A172 (cell line): ENCODE measurements at regions not wholly inside any gene's neighbourhood (a gene's known extent, or its start where the extent isn't known, plus 50 kb on each side); places are given as distances from the start of the nearest gene placed in this dataset.
"Not testable (repeated sequence)": the region's sequence is repeated elsewhere in the genome, so short reads cannot be mapped to it uniquely, and the experiment has no call there.

Experiments used
- DNase-seq: peaks from one replicate; pipeline ENCODE4 v3.0.0-alpha.2; 2015; ENCODE audit warnings: low spot score

DNA sequence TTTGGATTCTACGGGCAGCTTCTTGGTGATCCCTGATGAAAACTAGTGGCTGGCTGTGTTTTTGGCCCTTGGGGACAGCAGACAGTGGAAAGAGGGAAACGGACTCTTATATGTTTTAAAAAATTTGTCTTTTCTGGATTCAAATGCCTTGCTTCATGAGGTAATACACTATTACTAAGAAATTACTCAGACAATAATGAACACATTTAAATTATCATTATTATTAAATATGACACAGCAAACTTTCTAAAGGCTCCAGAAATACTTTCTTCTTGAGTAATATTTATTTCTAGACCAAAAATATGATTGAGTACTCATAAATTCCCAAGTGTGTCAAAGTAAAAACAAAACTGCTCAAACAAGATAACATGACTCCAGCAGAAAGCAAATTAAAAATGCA lies 520.7 kb upstream of the AADAT start:
- no peak for DNase-seq

DNA sequence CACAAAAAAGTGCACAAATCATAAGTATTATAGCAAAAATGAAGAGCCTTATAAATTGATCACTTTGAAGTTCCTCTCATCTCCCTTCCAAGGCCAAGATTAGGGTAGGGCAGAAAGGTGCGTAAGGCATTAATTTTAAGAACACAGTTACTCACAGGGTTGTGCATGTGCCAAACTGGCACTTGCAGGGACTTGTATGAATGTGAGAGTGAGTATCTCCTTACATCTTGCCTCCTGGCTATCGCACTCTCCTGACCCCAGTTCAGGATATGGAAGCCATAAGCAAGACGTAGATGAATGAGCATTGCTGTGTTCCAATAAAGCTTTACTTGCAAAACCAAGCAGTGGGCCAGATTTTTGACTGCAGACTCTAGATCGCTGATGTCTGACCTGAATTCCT lies 510.1 kb upstream of the AADAT start:
- no peak for DNase-seq

DNA sequence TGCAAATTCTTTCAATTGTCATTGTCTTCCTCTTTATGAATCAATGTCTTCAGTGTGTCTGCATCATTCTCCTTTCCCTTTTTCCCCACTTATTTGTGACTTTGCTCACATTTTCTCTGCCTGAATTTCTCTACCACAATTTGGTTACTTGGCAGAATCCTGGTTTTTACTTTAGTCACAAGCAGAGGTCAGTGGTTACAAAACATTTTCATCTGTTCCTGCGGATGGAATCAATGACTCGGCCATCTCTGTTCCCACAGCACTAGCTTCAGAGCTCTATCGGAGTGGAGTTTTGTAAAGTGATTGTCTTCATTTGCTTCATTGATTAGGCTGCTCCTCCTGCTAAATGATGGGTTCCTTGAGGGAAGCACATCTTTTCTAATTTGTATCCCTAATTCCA lies 501.3 kb upstream of the AADAT start:
- DNase-seq, result no peak

DNA sequence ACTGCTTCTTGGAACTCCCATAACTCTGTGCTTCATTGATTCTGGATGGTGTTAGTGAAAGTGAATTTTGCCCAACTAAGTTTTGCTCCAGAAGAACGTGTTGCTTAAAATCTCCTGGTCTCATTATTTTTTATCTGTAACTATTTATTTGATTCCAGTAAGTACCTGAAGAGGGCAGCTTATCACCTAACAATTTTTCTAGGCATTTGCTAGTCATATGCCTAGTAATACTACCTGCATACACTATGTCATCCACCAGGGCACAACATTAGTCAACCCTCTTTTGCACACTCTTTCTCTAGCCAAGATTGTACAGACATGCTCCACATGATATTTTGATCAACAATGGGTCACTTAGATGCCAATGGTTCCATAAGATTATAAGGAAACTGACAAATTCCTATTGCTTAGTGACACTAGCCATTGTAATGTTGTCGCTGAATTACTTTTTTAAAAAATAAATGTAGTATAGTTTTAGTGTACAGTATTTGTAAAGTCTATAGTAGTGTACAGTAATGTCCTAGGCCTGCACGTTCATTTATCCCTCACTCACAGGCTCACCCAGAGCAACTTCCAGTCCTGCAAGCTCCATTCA lies 499.9 kb upstream of the AADAT start:
- peak; percentile 50 for DNase-seq

DNA sequence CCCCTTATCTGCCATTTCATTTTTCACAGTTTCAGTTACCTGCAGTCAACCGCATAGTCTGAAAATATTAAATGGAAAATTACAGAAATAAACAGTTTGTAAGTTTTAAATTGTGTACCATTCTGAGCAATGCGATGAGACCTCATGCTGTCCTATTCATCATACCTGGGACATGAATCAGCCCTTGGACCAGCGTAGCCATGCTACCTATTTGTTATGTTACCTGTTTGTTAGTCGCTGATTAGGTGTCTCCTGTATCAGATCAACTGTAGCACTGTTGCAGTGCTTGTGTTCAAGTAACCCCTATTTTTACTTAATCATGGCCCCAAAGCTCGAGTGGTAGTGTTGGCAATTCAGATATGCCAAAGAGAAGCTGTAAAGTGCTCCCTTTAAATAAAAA lies 492.2 kb upstream of the AADAT start:
- DNase-seq, result no peak

DNA sequence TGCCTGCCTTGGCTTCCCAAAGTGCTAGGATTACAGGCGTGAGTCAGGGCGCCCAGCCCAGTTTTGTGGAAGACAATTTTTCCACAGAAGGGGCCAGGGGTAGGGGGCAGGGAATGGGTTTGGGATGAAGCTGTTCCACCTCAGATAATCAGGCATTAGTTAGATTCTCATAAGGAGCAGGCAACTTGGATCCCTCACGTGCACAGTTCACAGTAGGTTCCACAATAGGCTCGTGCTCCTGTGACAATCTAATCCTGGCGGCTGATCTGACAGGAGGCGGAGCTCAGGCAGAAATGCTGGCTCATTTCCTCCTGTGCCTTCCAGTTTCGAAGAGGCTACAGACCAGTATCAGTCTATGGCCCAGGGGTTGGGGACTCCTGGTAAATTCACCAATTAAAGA lies 491.6 kb upstream of the AADAT start:
- DNase-seq, result peak; percentile 19

DNA sequence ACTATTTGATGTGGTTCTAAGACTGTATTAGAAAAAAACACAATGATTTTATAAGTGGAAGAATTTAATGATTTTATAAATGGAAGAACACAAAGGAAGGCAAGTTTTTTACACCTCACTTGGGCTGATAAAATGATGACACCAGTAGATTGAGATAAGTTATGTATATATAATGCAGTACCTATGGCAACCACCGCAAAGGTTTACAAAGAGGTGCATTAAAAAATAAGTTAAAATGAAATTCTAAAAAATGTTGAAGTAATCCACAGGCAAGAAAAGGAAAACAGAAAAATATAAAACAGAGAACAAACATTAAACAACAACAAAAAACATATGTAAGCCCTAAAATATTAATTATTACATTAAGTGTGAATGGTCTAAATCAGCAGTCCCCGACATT lies 490.9 kb upstream of the AADAT start:
- no peak for DNase-seq

DNA sequence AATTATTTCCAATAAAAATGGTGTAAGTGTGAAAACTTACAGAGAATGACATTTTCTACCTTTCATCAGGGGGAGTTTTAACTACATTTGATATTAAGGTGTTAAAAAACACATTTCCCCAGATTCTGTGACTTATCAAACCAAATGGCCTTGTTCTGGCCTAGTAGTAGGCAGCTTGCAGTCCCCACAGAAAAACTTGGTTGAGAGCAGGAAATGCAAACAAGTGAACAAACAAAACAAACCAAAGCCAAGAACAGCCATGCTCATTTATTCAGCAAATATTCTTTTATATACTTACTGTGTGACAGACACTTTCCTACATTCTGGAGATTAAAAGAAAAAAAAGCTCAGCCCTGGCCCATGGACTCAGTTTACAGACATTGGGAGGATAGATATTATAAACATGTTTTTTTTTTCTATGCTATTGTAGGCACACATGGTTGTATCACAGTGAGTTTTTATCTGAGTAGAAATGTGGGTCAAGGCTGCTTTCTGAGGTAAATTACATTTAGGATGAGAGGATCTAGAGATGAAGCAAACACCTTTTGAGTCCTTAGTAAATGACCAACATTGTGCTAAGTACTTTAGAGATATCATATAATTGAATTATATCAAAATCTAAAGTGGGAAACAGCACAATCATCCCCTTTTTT lies 449.2 kb upstream of the AADAT start:
- DNase-seq, result no peak

DNA sequence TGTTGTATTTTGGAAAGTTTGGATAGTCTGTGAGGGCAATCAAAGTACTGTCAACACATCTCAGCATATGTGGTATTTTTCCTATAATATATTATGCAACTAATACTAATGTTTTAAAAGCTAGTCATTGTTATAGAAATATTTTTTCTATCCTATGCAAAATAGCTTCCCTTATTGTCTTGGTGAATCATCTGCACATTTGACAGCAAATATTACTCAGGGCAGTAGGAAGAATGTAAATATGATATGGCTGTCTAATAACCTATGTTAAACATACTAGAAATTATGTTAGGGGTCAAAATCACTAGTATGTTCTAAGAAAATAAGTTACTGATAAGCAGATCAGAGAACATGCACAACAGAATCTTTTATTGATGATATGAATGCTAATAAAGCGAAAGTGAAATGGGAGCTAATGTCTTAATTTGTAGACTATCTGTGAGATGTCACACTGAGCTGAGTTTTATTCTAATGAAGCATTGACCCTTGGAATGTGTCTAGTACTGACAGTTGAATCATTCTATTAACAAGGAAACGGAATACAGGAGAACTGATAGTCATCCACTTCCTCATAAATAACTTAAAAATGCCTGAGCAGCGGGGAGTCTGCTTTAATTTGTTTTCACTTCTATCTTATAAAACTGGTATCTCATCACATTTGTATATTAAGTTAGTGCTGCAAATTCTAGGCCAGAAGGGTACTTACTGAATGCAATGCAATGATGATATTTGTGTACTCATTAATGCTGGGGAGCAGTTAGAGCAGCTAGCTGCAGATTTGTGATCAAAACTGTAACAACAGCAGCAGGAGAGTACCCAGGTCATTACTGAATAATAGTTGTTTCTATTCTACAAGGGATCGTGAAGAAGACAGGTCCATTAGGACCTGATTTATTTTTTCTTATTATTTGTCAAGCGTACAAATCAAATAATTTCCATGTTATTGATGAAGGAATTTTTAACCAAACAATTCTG lies 440.3 kb upstream of the AADAT start:
- DNase-seq, result peak; percentile 37

DNA sequence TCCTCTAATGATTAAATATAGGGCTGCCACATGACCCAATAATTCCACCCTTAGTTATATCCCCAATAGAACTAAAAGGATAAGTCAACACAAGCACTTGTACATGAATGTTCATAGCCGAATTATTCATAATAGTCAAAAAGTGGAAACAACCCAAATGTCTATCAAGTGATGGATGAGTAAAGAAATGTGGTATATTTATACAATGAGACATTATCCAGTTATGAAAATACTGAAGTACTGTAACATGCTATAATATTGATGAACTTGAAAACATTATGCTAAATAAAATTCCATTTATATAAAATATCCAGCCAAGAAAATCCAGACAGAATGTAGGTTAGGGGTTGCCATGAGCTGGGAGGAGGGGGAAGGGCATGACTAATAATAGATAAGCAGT lies 436.7 kb upstream of the AADAT start:
- DNase-seq, result no peak

DNA sequence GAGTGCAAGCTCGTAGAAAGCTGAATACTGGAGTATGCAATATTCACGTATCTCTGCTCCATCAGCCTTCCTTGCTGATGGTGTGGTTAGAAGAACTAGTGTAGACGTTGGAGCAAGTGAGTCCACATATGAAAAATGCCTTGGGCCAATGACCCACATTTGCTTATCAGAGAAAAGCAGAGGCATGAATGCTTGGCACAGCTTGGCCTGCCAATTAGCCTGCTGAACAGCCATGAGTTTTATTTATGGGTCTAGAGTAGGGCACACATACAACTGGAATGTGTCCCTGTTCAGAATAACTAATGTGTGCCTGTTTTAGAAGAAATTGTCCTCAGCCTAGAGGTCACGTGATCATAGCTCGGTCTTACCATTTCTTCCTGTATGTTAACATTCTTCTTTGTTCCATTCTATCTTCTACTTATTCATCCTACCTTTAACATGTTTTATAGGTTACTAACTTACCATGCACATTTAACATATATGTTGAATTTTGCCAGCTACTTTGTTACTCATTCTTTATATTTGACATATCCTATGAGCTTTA lies 432.7 kb upstream of the AADAT start:
- no peak for DNase-seq

DNA sequence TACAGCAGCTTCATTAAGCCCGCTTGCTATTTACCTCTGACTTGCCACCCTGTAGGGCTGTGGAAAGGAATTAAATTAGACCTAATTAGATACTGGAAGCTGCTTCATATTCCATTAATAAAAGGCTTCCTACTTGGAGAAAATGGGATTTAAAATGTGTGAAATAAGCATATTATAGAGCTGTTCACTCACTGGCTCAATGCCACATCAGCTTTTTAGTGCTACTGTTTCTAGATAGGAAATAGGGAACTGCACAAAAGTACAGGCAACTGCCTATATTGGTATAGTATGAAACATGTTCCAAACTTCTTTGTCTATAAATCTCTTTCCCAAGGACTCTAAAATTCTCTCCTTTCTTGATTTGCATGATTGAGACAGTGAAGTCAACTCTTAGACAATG lies 407.9 kb upstream of the AADAT start:
- peak; percentile 6 for DNase-seq

DNA sequence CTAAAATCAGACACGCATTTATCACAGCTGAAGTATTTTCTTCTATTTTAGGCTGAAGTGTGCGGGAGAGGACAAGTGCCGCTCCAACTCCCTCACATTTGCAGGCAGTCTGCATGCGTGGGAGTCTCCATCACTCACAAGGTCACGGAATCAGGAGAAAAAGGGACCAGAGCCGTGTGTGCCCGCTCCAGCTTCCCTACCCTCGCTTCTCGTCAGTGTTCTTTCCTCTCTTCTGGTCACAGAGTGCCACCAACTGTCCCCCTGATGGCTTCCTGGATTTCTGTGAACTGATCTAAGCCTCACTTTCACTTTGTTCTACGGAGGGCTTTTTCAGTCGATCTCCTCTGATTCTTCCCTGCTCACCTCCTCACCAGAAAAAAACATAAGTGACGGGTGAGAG lies 407.4 kb upstream of the AADAT start:
- DNase-seq, result peak; percentile 48

DNA sequence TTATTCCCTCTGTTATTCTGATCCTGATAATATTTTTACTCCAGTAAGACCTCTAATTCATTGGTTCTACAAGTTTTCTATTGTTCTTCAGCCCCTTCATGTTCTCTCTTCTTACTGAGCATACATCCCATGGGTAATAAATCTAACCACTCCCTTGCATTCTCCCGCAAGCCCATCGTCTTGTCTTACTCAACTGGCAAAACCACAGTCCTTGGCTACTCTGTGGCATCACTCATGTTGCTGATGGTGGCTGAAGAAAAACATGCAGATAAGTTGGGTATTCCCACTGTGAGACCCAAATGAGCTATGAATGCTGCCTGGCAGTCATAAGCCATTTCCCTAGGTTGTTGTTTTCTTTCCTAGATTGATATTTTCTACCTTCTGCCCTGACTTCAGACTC lies 402.2 kb upstream of the AADAT start:
- no peak for DNase-seq

DNA sequence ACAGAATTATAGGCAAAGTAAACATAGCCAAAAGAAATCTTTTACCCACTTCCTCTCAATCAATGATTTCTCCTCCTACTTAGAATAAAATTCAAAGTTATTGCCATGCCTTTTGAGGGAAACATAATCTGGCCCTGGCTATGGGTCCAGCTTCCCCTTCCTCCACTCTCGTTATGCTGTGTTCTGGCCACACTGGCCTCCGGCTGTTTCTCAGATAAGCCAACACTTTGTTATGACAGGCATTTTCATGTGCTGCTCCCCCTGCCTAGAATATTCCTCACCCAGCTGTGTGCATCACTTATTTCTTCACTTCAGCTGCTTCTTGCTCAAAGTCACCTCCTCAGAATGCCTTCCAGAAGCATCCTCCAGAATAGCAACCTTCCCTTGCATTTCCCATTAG lies 386.6 kb upstream of the AADAT start:
- no peak for DNase-seq

DNA sequence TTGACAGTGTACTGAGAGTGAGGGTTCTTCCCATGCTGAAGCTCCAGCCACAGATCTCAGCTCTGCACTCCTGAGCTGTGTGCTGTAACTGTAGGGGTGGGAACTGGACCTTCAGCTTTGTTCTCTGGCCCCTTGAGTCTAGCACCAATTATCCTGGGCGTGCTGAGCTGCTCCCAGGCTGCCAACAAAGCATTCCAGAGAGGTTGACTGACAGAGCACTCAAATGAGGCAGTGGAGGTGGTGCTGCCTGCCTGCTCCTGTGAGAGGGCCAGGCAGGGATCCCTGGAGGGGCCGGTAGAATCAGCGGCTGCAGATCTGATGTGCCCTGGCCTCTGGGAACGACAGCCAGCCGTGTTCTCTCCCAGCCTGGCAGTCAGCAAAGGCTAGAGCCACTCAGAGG lies 375.7 kb upstream of the AADAT start:
- no peak for DNase-seq

DNA sequence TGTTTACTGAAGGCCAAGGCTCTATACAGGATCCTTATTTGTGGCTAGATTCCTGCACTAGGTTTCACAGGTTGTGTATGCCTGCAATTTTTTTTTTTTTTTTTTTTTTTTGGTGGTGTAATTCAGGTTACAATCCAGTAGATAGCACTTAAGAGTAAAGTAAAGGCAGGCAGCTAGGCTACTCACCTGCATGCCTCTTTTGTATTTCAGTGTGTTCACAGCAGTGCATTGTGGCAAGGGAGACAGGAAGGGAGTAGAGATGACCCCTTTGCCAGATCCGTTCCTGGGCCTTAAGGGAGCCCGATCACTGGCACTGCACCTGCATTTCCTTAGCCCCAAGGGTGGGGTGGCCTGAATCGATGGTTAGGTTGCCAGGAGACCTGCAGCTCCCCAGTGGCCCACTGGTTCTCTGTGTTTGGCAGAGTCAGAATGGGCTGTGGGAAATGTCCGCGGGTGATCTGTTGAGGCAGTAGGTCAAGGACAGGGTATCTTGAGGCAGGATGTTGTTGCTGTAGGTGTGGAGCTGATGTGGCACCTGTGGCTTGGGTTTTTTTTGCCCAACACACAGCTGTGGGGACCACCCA lies 374.9 kb upstream of the AADAT start:
- DNase-seq, result no peak

DNA sequence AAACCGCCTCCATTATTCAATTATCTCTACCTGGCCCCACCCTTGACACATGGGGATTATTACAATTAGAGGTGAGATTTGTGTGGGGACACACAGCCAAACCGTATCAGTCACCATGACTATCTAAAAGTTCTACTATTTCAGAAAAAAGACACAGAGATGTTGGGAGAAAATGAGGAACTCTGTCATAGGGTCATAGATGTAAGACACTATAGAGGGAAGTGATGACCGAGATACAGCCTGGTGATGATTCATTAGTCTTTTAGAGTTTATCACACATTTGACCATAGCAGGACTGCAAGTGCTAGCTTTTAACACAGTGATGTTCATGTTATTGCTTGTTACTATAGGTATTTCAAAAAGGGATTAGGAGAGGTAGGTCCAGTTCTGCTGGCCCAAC lies 357.0 kb upstream of the AADAT start:
- DNase-seq, result no peak

DNA sequence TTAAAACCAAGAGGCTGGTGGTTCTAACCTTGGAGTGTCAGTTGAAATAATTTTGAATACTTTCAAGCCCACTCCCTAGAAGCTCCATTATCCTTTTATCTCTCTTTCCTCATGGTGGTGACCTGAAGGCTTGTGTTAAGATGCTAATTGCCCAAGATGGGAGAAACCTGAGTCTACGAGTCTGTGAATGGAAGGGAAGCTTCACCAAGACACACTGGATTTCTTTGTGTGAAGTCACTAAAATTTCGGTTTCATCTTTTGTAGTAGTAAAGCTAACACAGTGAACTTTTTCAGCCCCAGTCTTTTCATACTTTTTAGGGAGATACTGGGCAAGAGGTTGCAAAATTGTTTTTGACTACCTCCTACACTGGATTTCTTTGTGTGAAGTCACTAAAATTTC lies 351.4 kb upstream of the AADAT start:
- DNase-seq, result not testable (repeated sequence)

DNA sequence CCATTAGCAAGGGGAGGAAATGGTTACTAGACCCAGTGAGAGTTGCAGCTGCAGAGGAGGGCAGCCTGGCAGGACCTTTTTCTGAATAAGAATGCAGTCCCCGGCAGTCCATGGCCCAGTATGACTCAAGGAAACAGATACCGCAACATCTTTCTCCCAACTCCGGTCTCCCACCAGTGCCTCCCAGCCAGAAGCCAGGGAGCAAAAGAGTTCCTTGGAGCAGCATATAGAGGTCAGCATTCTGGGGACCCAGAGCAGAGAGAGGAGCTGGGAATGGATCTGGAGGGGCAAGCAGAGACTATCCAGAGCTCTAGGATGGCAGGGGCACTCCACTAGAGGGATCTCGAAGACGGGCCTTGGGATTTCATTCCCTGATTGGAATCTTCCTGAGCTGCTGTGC lies 339.2 kb upstream of the AADAT start:
- no peak for DNase-seq

DNA sequence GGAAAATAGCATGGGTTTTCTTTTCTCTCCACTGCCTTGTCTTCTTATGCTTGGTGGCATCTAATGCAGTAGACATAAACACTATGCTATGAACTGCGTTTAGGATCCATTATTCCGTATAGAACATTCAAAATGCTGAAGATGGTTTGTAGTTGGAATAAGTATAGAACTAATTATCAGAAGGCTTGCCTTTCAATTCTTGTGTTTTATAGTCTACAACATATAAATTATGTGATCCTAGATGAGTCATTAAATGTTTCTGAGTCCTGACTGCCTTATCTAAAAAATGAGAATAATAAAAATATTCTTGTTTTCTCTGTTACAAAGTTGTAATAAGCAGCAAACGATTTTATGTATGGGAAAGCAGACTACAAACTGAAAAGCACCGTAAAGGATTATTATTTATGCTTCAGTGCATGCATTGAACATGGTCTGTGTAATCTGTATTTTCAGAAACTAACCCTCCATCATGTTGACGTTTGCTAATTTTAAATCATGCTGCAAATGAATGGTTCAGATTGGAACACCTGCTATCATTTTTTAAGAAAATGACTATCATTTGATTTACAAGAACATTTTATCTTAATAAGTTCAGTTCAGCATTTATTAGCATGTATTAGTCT lies 335.9 kb upstream of the AADAT start:
- DNase-seq, result no peak

DNA sequence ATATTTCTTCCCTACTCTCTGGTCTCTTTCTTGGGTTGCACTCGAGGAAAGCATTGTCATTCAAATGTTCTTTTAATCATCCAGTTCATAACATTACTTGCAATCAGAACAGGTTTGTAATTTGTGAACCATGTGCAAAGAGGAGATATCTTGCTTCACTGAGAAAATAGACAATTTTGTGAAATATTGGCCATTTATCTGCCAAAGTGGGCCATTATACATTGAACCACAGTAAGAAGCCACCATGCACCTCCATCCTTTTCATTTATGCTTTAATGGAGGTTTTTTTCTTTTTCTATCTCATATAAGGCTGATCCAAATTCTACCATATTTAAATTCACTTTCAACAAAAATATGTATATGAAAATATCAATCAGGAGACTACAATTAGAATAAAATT lies 335.3 kb upstream of the AADAT start:
- DNase-seq, result no peak
